GM18520 (cell line): ENCODE measurements at regions not wholly inside any gene's neighbourhood (a gene's known extent, or its start where the extent isn't known, plus 50 kb on each side); places are given as distances from the start of the nearest gene placed in this dataset.
A peak's percentile ranks its signal among the peaks of the same experiment; 100 is the strongest.
"Not testable (repeated sequence)": the region's sequence is repeated elsewhere in the genome, so short reads cannot be mapped to it uniquely, and the experiment has no call there.

Experiments used
- ATAC-seq: cut with Tn5 transposase; IDR thresholded peaks from one replicate; pipeline ENCODE4 v1.9.1; 2021; ENCODE audit not compliant: unreplicated experiment

- peak; percentile 82 for ATAC-seq
Measured at GRCh38 chr12:76183459-76184186, 99.1 kb upstream of the NAP1L1 start.

- no peak for ATAC-seq
Measured at GRCh38 chr12:76180401-76181277, 96.2 kb upstream of the NAP1L1 start.

- ATAC-seq = no peak
Measured at GRCh38 chr12:76178452-76178851, 94.0 kb upstream of the NAP1L1 start.

GRCh38 chr12:76177821-76178220 is 93.3 kb upstream of the NAP1L1 start:
- ATAC-seq = no peak

GRCh38 chr12:76176940-76177339 is 92.5 kb upstream of the NAP1L1 start:
- ATAC-seq = no peak

GRCh38 chr12:76175946-76176345 is 91.5 kb upstream of the NAP1L1 start:
- ATAC-seq = not testable (repeated sequence)

GRCh38 chr12:76173756-76174155 is 89.3 kb upstream of the NAP1L1 start:
- ATAC-seq = no peak

GRCh38 chr12:76158518-76159321 is 74.2 kb upstream of the NAP1L1 start:
- peak; percentile 99 for ATAC-seq

GRCh38 chr12:76156726-76157125 is 72.2 kb upstream of the NAP1L1 start:
- no peak for ATAC-seq

- ATAC-seq = no peak
Measured at GRCh38 chr12:76156314-76156713, 71.8 kb upstream of the NAP1L1 start.

- ATAC-seq = no peak
Measured at GRCh38 chr12:76155157-76155670, 70.7 kb upstream of the NAP1L1 start.

GRCh38 chr12:76153616-76154015 is 69.1 kb upstream of the NAP1L1 start:
- no peak for ATAC-seq

GRCh38 chr12:76152181-76152807 is 67.8 kb upstream of the NAP1L1 start:
- peak; percentile 65 for ATAC-seq

- ATAC-seq = no peak
Measured at GRCh38 chr12:76144245-76144549, 59.7 kb upstream of the NAP1L1 start.

- ATAC-seq = peak; percentile 92
Measured at GRCh38 chr12:76143343-76144244, 59.1 kb upstream of the NAP1L1 start.

GRCh38 chr12:76142305-76142704 is 57.8 kb upstream of the NAP1L1 start:
- no peak for ATAC-seq

GRCh38 chr12:76138656-76139055 is 54.2 kb upstream of the NAP1L1 start:
- ATAC-seq = no peak

- no peak for ATAC-seq
Measured at GRCh38 chr12:76137606-76138005, 53.1 kb upstream of the NAP1L1 start.

- no peak for ATAC-seq
Measured at GRCh38 chr12:76135456-76135855, 51.0 kb upstream of the NAP1L1 start.
